Stimulated activated CD8-positive, alpha-beta memory T cell treated with anti-CD3 and anti-CD28 coated beads, Interleukin-4, amount 100 ng/mL, for 1 hour (primary cell): ENCODE measurements at regions not wholly inside any gene's neighbourhood (a gene's known extent, or its start where the extent isn't known, plus 50 kb on each side); places are given as distances from the start of the nearest gene placed in this dataset.
"Not testable (repeated sequence)": the region's sequence is repeated elsewhere in the genome, so short reads cannot be mapped to it uniquely, and the experiment has no call there.

ENCODE experiments used
- DNase-seq, 2 donors: peaks; one replicate each; pipeline ENCODE4 v3.0.0-alpha.2; 2020; ENCODE audit warnings: low read depth in 2 of 2, low spot score in 1 of 2

GRCh38 chr21:35197992-35198431 is 148.9 kb upstream of the RUNX1 start:
- no peak for DNase-seq

GRCh38 chr21:35197191-35197590 is 148.1 kb upstream of the RUNX1 start:
- no peak for DNase-seq

GRCh38 chr21:35196128-35196527 is 147.0 kb upstream of the RUNX1 start:
- DNase-seq: no peak

- DNase-seq: no peak
These were observed 146.1 kb upstream of the RUNX1 start for GRCh38 chr21:35195232-35195631.

- DNase-seq: no peak
These were observed 142.7 kb upstream of the RUNX1 start for GRCh38 chr21:35191754-35192153.

DNA sequence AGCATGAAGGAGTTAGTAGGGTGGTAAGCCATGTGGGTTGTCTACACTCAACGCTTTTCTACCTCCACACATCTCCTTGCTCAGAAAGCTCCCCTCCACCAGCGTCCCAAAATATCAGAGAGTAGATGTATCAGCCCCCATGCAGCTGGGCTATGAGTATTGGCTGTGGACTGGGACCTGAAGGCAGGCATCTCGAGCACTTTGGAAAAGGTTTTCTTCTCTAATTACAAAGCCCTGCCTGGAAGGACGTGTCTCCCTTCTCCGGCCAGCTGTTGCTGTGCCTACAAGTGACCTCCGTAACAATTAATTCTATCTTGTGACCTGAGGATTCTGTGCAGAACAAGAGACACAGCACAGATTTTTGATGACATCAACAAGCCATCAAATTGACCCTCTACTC is 142.0 kb upstream of the RUNX1 start:
- no peak for DNase-seq

DNA sequence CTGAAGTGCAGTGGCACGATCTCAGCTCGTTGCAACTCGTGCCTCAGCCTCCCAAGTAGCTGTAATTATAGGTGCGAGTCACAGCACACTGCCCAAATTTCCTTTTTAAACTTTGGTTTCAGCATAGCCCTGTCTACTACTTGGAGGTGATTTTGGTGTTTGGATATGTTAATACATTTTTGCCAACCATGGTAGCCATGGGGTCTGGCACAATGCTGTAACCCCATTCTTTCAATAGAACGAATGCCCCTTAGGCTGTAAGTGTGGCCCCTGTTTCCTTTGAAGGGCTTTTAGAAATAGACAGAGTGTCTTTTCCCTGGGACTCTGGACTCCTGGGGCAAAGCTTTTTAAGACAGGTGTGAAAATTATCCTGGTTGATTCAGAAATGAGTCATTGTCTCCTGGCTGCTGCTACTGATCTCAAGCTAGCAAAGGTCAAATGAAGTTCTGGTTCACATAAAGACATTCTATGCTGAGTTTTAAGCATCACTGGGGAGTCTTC is 141.1 kb upstream of the RUNX1 start:
- DNase-seq: no peak

- DNase-seq: no peak
These were observed 140.2 kb upstream of the RUNX1 start for GRCh38 chr21:35189077-35189863.

GRCh38 chr21:35183389-35183788 is 134.3 kb upstream of the RUNX1 start:
- DNase-seq: not testable (repeated sequence)

GRCh38 chr21:35179990-35180540 is 131.0 kb upstream of the RUNX1 start:
- no peak for DNase-seq

DNA sequence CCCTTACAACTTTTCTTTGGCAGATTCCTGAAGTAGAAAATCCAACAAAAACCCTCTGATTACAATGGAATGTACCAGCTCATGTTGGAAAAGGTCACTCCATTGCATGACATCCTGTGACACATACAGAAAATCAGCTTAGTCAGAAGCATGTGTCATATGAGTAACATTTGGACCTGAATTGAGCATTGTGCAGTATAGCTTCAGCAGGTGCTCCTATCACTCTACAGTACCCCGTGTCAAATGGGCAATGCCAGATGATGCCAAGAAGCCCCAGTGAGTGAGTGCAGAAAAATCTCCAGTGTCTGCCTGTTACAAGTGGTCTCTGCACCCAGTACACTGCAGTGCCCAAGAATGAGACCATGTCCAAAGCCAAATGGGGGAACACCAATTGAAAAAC is 129.7 kb upstream of the RUNX1 start:
- no peak for DNase-seq

DNA sequence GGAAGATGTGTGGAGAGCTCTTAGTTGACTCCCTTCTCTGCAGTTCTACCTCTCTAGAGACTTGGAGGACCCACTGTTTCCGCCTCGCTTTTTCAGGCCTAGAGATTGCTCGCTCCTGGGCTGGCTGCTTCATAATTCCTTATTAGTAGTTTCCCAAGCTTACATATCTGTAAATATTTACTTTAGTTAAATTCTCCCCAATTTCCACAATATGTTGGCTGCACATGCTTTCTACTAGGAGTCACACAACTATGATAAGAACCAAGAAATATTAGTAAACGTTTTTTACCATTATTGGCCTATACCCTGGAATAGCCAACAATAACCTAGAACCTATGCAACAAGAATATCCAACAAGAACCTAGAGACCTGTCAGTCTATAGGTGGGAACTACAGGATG is 129.0 kb upstream of the RUNX1 start:
- no peak for DNase-seq

DNA sequence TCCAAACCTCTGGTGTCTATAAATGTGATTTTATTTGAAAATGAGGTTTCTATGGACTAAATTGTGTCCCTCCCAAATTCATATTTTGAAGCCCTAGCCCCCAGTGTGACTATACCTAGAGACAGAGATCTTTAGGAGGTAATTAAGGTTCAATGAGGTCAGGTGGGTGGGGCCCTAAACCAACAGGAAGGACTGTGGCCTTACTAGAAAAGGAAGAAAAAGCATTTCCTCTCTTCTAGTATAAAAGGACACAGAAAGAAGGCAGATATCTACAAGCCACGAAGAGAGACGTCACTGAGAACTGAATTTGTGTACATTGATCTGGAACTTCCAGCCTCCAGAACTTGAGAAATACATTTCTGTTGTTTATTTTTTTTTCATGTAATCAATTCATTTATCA is 123.1 kb upstream of the RUNX1 start:
- no peak for DNase-seq

DNA sequence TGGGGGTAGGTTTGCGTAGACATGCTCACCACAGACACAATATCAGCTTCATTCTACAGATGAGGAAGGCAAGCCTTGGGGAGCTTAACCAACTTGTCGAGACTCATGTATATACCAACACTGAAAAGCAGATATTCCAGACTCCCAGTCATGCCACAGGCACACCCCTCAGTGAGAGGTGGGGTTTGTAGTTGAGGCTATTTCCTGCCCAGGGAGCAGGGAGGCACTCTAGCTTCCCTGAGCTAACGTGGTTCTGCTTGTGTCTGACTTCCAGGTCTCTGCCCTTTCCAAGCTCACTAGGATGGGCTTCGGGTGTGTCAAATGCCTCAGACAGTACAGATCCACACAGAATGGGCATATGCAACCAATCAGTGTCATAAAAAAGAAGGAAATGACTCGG is 122.3 kb upstream of the RUNX1 start:
- DNase-seq: no peak

DNA sequence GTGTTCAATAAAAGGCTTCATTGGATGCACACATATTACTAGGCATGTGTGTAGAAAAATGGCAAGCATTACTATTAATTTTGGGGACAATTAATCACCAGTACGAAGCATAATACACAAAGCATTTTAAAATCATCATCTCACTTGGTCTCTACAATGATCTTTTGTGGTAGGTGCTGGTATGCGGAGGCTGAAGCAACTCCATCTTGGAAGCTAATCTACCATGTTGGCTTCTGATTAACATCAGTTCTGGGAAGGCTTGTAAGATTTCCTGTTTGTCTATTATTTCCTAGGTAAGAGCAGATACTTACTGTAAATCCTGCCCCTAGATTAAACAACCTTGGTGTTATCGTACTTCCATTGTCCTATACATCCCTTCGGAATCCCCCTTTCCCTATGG is 121.7 kb upstream of the RUNX1 start:
- DNase-seq: no peak

DNA sequence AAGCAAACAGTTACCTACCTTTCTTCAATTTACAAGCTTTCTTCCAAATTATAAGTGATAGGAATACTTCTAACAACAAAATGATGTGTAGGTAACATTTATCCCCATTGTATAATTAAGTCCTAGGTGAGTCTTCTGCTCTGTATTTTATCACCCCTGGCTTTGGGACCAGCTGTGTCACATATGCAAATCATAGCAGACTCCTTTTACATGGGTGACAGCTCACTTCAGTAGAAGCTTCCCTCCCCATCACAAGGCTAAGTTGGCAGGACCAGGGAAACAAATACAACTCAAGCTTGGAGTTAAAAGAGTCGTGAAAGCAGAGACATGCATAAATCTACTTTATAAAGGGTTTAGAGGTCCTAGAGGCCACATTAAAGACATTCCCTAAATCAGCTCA is 121.1 kb upstream of the RUNX1 start:
- no peak for DNase-seq

GRCh38 chr21:35169574-35169973 is 120.5 kb upstream of the RUNX1 start:
- no peak for DNase-seq

DNA sequence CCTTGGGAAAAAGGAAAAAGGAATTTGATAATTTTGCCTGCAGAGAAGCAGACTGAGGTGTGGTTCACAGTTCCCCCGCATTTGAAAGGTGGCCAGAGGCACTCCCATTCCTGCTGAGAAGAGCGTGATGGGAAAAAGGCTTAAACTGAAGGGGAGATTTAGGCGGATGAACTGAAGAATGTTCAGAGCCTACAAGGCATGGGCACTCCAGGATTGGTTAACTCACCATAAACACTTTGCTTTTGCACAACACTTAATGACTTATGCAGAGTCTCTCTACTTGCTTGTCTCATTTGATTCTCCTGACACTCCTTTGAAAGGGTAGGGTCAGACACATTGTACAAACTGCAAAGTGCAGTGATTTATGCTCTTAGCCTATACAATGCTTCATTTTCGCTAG is 119.6 kb upstream of the RUNX1 start:
- DNase-seq: no peak

DNA sequence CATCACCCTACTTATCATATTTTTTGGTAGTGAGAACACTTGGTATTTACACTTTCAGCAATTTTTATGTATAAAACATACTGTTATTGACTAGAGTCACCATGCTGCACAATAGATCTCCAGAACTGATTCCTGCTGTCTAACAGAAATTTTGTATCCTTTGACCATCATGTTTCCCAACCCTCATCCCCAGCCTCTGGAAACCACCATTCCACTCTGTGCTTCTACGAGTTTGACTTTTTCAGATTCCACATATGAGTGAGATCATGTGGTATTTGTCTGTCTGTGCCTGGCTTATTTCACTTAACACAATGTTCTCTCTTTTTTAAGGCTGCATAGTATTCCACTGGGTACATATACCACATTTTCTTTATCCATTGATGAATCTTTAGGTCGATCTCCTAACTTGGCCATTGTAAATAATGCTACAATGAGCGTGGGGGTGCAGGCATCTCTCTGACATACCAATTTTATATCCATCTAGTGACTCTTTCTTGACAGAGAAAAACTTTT is 115.9 kb upstream of the RUNX1 start:
- DNase-seq: no peak

DNA sequence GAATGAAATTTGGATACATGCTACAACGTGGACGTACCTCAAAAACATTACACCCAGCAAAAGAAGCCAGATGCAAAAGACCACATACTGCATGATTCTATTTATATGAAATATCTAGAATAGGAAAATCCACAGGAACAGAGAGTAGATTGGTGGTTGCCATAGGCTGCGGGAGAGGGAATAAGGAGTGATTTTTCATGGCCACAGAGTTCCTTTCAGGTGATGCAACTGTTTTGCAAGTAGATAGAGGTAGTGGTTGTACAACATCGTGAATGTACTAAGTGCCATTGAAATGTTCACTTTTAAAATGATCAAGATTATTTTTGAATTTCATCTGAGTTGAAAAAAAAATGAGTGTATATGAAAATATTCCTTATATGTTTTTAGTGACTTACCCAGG is 115.3 kb upstream of the RUNX1 start:
- no peak for DNase-seq

DNA sequence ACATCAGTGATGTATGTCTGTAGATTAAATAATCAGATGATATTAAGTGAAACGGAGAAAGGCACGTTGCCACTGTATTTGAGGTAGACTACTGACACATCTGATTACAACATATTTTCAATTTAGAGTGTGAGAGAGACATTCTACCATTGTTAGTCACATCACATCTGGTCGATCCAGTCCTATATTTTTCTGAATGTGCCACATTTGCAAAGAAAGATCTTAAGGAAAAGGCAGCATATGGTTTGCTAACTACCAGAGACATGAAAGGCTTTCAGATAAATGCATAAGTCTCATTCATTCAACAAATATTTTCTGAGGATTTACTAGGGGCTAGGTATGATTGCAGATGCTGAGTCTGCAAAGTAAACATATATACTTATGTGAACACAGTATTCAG is 114.3 kb upstream of the RUNX1 start:
- no peak for DNase-seq

- no peak for DNase-seq
These were observed 113.7 kb upstream of the RUNX1 start for GRCh38 chr21:35162831-35163230.

DNA sequence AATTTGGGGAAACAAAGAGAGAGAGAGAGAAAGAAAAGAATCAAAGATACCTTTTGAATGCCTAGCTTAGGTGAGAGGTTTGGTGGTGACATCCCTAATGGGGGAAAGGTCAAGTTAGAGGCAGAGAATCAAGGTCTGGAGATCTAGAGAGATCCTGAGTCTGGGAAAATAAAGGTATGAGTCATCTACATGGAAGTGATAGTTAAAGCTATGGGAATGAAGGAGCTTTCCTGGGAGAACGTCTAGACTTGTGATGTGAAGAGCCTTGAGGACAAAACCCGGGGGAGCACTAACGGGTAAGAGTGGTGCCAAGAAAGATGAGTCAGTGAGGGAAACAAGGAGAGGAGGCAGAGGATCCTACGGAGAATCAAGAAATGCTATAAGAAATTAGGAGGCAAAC is 110.8 kb upstream of the RUNX1 start:
- no peak for DNase-seq
